ENCODE measurements at regions not wholly inside any gene's neighbourhood (a gene's known extent, or its start where the extent isn't known, plus 50 kb on each side); places are given as distances from the start of the nearest gene placed in this dataset.

GRCh38 chr1:82445827-82446226 is 645.1 kb downstream of the ADGRL2 start:
- TF ChIP-seq CTCF (IDR thresholded peaks at IDR 0.05) (no peak), POLR2A (IDR thresholded peaks at IDR 0.05) (no peak), EP300 (IDR thresholded peaks at IDR 0.05) (no peak), POLR2AphosphoS5 (IDR thresholded peaks at IDR 0.05) (no peak)

Measured in upper lobe of left lung (tissue), 4 donors.